ENCODE measurements at regions not wholly inside any gene's neighbourhood (a gene's known extent, or its start where the extent isn't known, plus 50 kb on each side); places are given as distances from the start of the nearest gene placed in this dataset.
"Not testable (repeated sequence)": the region's sequence is repeated elsewhere in the genome, so short reads cannot be mapped to it uniquely, and the experiment has no call there.

- no peak overlapping the region for H3K4me3 ChIP-seq (ENCODE audit: control insufficient read depth, low read depth, low read length)
- DNase-seq (ENCODE audit: low read depth): peak; percentile 13
- TF ChIP-seq CTCF (conservative IDR thresholded peaks at IDR 0.05; ENCODE audit: control insufficient read depth, insufficient read depth, low read depth, low read length): no peak
These were observed 228.3 kb upstream of the NPVF start for GRCh38 chr7:25456467-25457171.

- no peak for DNase-seq (ENCODE audit: low read depth)
- no peak overlapping the region for H3K4me3 ChIP-seq (ENCODE audit: control insufficient read depth, low read depth, low read length)
- no peak for TF ChIP-seq CTCF (conservative IDR thresholded peaks at IDR 0.05; ENCODE audit: control insufficient read depth, insufficient read depth, low read depth, low read length)
These were observed 230.8 kb upstream of the NPVF start for GRCh38 chr7:25459057-25459456.

- no peak for DNase-seq (ENCODE audit: low read depth)
These were observed 232.1 kb upstream of the NPVF start for GRCh38 chr7:25460433-25460832.

DNA sequence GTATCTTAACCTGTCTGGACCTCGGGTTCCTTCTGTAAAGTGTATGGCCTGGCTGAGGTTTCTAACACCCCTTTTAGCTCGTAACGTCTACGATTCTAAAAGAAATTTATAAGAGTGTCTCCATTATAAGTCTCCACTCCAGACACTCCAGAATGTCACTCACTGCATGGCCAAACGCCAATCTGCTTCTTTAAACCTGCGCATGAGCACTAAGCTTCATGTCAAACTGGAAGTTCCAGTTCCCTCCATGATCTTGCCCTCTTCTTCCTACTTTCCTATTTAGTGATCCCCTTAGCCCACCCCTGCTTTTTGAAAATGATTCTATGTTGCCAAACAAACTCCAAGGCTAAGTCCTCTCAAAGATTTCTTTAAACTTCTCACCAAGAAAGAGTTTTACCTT, 241.4 kb upstream of the NPVF start:
- no peak for DNase-seq (ENCODE audit: low read depth)
- no peak for TF ChIP-seq CTCF (conservative IDR thresholded peaks at IDR 0.05; ENCODE audit: control insufficient read depth, insufficient read depth, low read depth, low read length)
- H3K4me3 ChIP-seq (ENCODE audit: control insufficient read depth, low read depth, low read length): no peak overlapping the region

More at GRCh38 chr7:25460433-25460832, 232.1 kb upstream of the NPVF start:
- TF ChIP-seq CTCF (conservative IDR thresholded peaks at IDR 0.05; ENCODE audit: control insufficient read depth, insufficient read depth, low read depth, low read length): no peak
- no peak overlapping the region for H3K4me3 ChIP-seq (ENCODE audit: control insufficient read depth, low read depth, low read length)

- H3K4me3 ChIP-seq (ENCODE audit: control insufficient read depth, low read depth, low read length): no peak overlapping the region
- TF ChIP-seq CTCF (conservative IDR thresholded peaks at IDR 0.05; ENCODE audit: control insufficient read depth, insufficient read depth, low read depth, low read length): no peak
- no peak for DNase-seq (ENCODE audit: low read depth)
These were observed 248.7 kb upstream of the NPVF start for GRCh38 chr7:25476863-25477499.

- H3K4me3 ChIP-seq (ENCODE audit: control insufficient read depth, low read depth, low read length); DNase-seq (ENCODE audit: low read depth): not testable (repeated sequence)
These were observed 249.9 kb upstream of the NPVF start for GRCh38 chr7:25478221-25478620.

DNA sequence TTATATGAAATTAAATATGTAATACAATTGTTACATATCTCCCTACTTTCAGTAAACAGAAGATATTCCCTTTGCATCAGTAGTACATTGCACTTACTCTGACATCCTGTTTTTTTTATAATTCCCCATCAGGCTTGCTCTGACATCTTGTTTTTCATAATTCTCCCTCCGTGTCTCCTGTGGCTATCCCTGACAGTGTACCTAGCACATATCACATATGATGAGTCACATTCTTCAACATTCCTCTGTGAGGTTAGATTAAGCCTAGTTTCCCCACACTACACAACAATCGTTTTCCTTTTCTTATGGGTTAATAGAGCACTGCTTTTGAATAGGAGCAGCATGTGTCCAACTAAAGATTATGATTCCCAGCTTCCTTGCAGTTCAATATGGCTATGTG, 250.6 kb upstream of the NPVF start:
- no peak for TF ChIP-seq CTCF (conservative IDR thresholded peaks at IDR 0.05; ENCODE audit: control insufficient read depth, insufficient read depth, low read depth, low read length)
- peak; percentile 12 for DNase-seq (ENCODE audit: low read depth)
- no peak overlapping the region for H3K4me3 ChIP-seq (ENCODE audit: control insufficient read depth, low read depth, low read length)
